ENCODE measurements at regions not wholly inside any gene's neighbourhood (a gene's known extent, or its start where the extent isn't known, plus 50 kb on each side); places are given as distances from the start of the nearest gene placed in this dataset.

DNA sequence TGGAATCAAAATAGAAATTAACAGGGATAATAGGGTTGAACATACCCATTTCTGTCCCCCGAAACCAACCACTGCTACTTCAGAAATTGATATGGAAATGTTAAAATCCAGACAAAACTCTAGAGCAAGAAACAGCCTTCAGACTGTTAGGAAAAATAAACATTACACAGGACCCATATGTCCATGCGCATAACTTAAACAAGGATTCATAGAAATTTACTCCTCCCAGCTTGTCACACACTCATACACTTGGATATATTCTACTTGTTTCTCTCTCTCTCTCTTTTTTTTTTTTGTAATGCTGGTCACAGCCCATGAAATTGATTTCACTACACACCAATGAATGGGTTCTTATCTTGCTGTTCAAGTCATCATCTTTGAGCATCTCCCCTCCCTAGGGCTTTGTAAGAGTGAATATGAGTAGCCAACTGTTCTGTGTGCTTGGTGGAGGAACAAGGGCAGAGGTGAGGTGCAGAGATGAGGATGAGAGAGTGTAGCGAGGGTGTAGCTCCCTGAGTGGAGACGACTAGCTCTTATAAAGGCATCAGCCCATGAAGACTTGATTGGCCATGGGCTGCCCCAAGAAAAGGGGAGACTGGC lies 61.8 kb upstream of the MLN start:
- no peak for DNase-seq

DNA sequence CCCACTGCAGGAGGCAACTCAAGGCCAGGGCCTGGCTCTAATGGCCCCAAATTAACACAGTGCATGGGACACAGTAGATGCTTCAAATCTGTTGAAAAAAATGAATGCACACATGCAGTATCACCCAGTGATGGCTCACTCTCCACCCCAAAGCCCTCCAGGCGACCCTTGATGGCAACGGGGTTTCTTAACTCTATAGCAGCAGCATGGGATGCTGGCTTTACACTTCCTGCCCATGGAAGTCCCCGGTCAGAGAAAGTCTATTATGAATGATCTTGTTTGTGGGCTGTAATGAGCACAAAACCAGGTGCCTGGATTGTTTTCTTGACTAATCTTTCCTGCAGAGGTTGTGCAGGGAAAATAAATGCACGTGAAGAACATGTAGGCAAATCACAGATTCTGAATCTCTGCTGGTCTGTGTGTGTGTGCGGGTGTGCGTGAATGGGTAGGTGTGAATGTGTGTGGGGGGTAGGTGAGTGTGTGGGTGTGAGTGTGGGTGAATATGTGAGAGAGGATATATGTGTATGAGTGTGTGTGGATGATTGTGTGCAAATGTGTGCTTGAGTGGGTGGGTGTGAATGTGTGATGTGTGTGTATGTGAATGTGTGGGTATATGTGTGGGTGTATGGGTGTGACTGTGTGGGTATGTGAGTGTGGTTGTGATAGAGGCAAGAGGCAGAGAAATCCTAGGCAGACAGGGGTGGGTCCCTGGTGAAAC lies 60.1 kb upstream of the MLN start:
- peak in 3 of 56 donors; percentile 4 to 32 (median 10) for DNase-seq

DNA sequence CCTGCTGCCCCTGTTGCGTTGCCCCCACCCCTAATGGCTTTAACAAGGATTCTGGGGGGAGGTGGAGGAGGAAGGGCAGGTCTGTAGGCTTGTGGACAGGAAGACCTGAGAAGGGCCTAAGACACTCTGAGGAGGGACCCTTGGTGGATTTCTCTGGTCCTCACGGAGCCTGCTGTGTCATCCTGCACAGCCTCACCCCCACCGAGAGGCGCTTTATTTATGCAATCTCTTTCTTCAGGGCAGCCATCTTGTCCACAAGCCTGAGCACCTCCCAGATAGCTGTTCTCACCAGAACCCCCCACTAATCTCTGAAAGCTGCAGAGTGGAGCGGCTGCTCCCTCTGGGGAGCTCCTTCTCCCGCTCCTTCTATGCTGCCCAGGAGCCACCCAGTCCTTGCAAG lies 59.3 kb upstream of the MLN start:
- no peak for DNase-seq

DNA sequence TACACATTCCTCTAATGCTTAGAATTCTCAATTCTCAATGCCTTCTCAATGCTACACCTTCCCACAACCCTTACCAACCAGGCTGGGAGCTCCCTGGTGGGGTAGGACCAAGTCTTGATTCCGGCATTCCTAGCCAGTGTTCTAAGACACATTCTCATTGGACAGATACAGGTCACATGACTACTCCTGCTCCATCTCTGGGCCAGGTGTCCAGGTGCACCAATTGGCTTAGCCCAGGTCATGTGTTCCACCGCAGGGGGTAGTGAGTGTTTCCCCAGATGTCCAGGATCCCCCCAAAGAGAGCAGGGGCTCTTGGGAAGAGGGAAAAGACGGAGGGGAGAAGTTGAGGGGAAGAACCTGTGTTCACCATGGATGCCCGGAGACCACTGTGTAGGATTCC lies 58.7 kb upstream of the MLN start:
- DNase-seq: no peak

DNA sequence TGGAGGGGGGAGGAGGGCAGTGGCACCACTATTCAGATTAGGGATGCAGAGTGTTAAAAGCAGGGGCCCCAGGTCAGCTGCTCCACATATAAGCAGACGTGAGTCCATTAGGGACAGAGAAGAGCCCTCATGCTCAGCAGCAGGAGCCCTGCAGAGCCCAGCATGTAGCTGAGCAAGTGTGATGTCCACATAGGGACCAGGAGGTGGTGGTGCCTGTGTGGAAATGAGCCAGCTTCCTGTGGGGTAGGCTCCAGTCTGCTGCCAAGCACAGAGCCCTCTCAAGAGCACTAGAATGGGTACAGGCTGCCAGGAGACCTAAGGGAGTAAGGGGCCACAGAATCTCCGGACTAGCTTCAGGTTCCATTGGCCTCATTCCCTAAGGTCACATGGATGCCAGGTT lies 57.9 kb upstream of the MLN start:
- no peak for DNase-seq

DNA sequence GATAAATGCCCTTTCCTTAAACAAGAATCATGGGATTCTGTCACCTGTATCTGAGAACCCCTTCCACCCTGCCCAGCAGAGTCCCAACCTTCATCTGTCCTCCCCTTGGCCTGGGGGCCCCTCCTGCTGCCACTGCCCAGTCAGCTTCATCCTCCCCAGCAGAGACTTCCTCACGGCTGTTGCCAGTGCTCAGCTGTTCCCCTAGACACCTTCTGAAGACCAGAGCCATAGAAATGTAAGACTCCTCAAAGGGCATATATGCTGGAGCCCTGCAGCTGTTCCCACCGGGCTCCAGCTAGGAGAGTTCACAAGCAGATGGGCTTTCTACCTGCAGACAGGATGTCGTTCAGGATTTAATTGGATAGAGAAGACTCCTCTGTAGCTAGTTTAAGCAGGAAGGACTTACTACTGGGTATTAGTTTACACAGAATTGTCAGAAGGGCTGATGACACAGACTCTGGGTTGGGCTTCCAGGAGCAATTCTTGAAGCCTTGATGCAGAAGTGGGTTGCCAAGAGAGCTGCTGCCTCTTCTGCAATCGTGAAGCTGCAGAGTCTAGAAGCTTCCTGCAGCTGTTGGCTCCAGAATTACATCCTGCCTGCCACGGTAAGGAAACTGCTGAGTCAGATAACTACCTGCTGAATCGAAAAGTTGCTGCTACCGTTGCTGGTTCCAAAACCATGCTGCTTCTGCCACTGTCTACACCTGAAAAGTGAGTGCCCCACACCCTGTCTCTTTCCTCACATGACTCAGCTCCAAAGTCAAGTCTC lies 57.1 kb upstream of the MLN start:
- DNase-seq: peak in 11 of 56 donors; percentile 3 to 53 (median 16)

DNA sequence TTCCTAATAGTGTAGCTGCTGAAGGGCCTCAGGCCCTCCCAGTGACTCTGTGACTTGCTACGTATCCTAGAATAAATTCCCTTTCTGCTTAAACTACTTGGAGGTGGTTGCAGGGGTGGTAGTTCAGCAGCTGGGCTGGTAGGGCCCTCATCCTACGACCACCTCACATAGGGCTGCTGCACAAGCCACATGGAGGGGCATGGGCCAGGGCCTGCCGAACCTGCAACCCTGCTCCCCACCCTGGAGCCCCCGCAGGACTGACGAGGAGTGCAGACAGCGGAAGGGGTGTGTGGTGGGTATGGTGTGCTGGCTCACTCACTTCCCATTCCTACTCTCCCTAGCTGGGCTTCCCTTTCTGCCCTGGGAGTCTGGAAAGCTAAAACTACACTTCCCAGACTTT lies 56.2 kb upstream of the MLN start:
- DNase-seq: no peak

DNA sequence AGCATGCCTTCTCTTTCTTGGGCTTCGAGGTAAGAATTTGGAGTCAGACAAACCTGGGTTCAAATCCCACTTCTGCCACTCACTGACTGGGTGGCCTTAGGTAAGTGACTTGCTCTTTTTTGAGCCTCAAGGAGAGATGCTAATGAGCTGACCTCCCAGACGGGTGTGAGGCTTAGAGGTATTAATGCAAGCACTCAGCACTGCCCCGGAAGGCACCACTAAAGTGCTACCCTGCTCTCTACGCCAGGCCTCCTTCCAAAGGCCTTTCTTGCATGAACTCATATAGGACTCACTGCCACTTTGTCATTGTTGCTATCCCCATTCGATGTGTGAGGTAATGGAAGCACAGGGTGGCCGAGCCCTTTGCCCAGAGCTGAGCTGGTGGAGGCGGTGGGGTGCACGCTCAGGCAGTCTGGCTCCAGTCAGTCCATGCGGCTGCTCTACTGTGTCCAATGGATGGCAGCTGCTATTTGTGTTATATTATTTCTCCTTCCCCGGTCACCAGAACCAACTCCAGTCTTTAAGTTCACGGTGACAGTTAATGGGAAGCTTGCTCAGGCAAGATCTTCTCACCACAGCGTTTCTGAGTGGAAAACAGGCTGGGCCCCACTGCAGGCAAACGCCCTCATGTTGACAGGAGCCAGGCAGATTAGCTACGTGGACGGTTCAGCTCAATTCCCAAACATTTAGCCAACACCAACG lies 55.2 kb upstream of the MLN start:
- DNase-seq: no peak

DNA sequence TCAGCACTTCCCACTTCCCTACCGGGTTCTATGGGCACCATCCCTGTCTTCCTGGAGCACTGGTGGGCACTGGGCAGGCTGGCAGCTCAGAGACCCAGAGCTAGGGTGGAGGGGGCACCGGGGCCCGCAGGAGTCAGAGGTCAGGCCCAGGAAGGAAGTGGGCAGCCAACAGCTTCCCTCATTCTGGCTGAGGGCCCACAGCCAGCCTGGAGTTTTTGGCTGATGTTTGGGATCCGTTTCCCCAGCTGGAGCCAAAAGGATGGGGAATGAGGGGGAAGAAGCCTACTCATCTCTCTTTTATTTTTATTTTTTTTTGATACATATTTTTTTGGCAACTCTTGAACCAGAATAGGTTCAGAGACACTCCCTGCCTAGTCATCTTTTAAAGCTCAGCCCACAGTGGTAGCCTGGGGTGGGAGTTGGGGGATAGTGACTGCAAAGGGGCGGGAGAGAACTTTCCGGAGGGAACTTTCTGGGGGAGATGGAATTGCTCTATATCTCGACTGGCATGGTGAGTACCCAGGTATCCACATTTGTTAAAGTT lies 54.2 kb upstream of the MLN start:
- DNase-seq: no peak

DNA sequence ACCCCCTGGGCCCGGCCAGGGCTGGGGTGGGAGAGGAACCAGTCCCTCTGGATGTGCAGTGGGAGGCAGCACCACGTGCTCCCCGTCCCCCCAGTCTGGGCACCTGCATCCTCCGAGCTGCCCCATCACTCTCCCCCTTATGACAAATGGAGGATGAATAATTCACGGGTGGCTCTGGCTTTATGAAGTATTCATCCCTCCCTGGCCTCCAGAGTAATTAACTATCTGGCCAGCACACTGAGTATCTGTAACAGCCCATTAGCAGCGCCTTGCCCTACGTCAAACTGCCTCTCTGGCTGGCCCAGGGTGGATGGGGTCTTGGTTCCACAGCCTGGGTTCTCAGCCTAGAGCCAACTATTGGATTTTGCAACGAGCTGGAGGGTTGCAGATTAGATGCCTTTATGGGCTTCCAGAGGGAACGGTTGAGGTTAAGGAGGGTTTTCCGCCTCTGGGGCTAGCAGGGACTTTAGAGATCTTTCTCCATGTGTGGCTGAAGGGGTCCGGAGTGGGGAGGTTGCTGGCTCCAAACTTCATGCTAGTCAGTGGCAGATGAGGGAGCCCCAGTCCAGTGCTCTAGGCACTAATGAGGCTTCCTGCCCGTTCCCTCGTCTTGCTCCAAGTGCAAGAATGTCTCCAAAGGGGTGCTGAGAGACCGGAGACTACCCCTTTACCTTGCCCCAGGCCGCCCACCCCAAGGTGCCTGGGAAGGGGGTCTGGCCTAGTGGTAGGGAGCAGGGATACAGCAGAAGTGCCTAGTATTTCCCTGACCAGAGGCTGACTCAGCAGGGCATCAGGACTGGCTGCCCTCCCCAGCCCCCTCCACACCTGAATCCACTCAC lies 53.5 kb upstream of the MLN start:
- DNase-seq: no peak

DNA sequence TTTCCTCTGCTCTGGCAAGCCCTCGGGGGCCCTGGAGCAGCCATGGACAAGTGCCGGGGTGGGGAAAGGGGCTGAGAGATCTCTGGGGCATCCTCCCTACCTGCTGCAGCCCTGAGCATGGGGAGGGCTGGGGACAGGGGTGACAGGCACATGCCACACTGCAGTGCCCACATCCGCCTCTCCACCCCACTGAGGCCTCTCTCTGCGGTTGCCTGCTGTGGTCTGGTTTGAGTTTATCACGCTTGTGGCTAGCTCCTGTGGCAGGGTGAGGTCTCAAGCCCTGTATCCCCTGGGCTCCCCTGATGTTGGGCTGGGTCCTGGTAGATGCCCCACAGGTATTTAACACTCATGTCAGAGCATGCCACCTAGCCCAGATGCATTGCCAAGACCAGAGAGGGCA lies 52.9 kb upstream of the MLN start:
- DNase-seq: no peak

DNA sequence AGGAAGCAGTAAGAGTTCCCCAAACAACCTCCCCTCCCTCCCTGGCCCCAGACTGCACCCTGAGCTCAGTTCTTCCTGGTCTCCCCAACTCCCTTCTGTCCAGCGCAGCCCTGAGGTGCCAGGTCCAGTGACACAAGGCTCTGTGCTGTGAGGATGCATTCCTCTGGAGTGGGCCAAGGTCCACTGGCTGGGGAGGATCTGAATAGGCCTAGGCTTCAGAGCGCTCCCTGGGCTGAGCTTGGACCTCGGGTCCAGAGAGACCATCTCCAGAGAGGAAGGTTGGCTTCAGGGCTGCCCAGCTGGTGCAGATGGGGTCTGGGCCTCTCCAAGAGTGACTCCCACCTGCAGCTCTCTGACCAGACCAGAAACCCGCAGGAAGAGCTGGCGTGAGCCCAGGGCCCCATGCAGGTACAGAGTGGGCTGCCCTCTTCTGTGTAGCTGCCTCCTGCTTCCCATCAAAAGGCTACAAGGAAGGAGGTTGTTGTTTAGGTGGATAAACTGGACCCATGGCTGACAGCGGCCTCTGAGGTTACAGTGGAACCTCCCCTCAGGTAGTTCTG lies 52.3 kb upstream of the MLN start:
- no peak for DNase-seq

DNA sequence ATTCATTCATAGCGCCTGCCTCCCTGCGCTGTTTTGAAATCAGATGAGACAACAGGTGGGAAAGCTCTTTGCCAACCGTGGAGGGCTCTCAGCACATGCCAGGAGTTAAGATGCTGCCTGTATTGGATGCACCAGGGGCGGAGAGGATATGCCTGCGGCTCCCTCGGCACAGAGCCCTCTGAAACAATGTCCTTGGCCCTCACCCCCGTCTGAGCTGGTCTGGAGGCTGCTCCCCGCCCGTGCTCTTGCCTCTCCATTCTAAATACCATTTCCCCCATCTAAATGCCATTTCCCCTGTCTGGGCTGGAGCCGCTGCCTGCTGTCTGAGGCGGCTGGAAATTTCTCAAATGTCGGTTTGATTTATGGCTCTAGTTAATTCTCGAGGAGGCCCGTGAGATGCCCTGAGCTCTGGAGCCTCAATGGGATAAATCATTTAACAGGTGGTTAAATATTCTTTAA lies 50.8 kb upstream of the MLN start:
- no peak for DNase-seq

DNA sequence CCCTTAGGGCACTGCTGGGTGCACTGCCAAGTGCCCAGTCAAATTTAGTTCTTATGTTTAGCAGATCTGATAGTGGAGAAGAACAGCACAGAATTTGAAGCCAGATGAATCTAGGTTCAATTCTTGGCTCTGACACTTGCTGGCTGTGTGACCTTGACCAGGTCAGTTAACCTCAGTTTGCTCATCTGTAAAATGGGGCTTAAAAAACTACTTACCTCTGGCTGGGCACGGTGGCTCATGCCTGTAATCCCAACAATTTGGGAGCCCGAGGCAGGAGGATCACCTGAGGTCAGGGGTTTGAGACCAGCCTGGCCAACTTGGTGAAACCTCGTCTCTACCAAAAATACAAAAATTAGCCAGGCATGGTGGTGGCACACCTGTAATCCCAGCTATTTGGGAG lies 49.9 kb upstream of the MLN start:
- DNase-seq: no peak
